HFFc6 (cell line): ENCODE measurements at regions not wholly inside any gene's neighbourhood (a gene's known extent, or its start where the extent isn't known, plus 50 kb on each side); places are given as distances from the start of the nearest gene placed in this dataset.

ENCODE experiments used
- DNase-seq: peaks from one replicate; pipeline ENCODE4 v3.0.0-alpha.2; 2018
- H3K27ac Mint-ChIP-seq: 2 replicates; pipeline ENCODE4 v1.8.0; 2020; ENCODE audit warnings: mild to moderate bottlenecking, mixed read lengths
- H3K27me3 Mint-ChIP-seq: 2 replicates; pipeline ENCODE4 v1.8.0; 2021; ENCODE audit warnings: mild to moderate bottlenecking, moderate library complexity, mixed read lengths; ENCODE audit not compliant: insufficient read depth
- H3K36me3 Mint-ChIP-seq: 2 replicates; pipeline ENCODE4 v1.8.0; 2021; ENCODE audit warnings: low read depth, mixed read lengths
- H3K4me1 Mint-ChIP-seq: 2 replicates; pipeline ENCODE4 v1.8.0; 2020; ENCODE audit warnings: low read depth, mixed read lengths
- H3K4me3 Mint-ChIP-seq: 2 replicates; pipeline ENCODE4 v1.8.0; 2020; ENCODE audit warnings: mild to moderate bottlenecking, moderate library complexity, mixed read lengths
- H3K9me3 Mint-ChIP-seq: 2 replicates; pipeline ENCODE4 v1.8.0; 2020; ENCODE audit warnings: mild to moderate bottlenecking, mixed read lengths
- CTCF ChIP-seq: fragments of 200-600 bp; sonication (generic); IDR thresholded peaks from 2 replicates; pipeline ENCODE4 v1.5.0; 2021; ENCODE audit warnings: antibody characterized with exemption, mild to moderate bottlenecking

- H3K4me3 Mint-ChIP-seq, result no peak overlapping the region
- no peak overlapping the region for H3K27ac Mint-ChIP-seq
- H3K9me3 Mint-ChIP-seq, result peaks cover 29% of the 10 kb centered on the region
- H3K36me3 Mint-ChIP-seq, result no peaks in the 10 kb centered on the region; the same call in 1 of the 2 replicates
- H3K4me1 Mint-ChIP-seq, result no peaks in the 10 kb centered on the region
- no peak for TF ChIP-seq CTCF
- peaks cover 2% of the 10 kb centered on the region; the same call in 1 of the 2 replicates for H3K27me3 Mint-ChIP-seq
- no peak for DNase-seq
Measured at GRCh38 chr20:12110711-12111110, 193.0 kb downstream of the BTBD3 start.

- TF ChIP-seq CTCF, result no peak
- Mint-ChIP-seq H3K36me3 (no peaks in the 10 kb centered on the region; the same call in 1 of the 2 replicates), H3K27me3 (peaks cover 2% of the 10 kb centered on the region; the same call in 1 of the 2 replicates), H3K4me3 (no peak overlapping the region), H3K27ac (no peak overlapping the region), H3K9me3 (peaks cover 21% of the 10 kb centered on the region), H3K4me1 (no peaks in the 10 kb centered on the region)
- no peak for DNase-seq
Measured at GRCh38 chr20:12111431-12112088, 193.9 kb downstream of the BTBD3 start.

- Mint-ChIP-seq H3K9me3 (peaks cover 20% of the 10 kb centered on the region), H3K36me3 (no peaks in the 10 kb centered on the region; the same call in 1 of the 2 replicates), H3K4me1 (no peaks in the 10 kb centered on the region), H3K4me3 (no peak overlapping the region), H3K27ac (no peak overlapping the region), H3K27me3 (peaks cover 2% of the 10 kb centered on the region; the same call in 1 of the 2 replicates)
- no peak for TF ChIP-seq CTCF
- no peak for DNase-seq
Measured at GRCh38 chr20:12112089-12112474, 194.4 kb downstream of the BTBD3 start.

GRCh38 chr20:12112665-12113064 is 195.0 kb downstream of the BTBD3 start:
- no peaks in the 10 kb centered on the region; the same call in 1 of the 2 replicates for H3K36me3 Mint-ChIP-seq
- no peak for TF ChIP-seq CTCF
- no peak for DNase-seq
- no peaks in the 10 kb centered on the region for H3K4me1 Mint-ChIP-seq
- peaks cover 2% of the 10 kb centered on the region; the same call in 1 of the 2 replicates for H3K27me3 Mint-ChIP-seq
- H3K4me3 Mint-ChIP-seq, result no peak overlapping the region
- no peak overlapping the region for H3K27ac Mint-ChIP-seq
- peaks cover 20% of the 10 kb centered on the region for H3K9me3 Mint-ChIP-seq

GRCh38 chr20:12113075-12113467 is 195.4 kb downstream of the BTBD3 start:
- no peak for DNase-seq
- H3K4me1 Mint-ChIP-seq, result no peaks in the 10 kb centered on the region
- TF ChIP-seq CTCF, result no peak
- H3K9me3 Mint-ChIP-seq, result peaks cover 20% of the 10 kb centered on the region
- no peaks in the 10 kb centered on the region; the same call in 1 of the 2 replicates for H3K36me3 Mint-ChIP-seq
- peaks cover 2% of the 10 kb centered on the region; the same call in 1 of the 2 replicates for H3K27me3 Mint-ChIP-seq
- H3K27ac Mint-ChIP-seq, result no peak overlapping the region
- H3K4me3 Mint-ChIP-seq, result no peak overlapping the region
